Heart left ventricle (tissue), 13 donors: ENCODE measurements at regions not wholly inside any gene's neighbourhood (a gene's known extent, or its start where the extent isn't known, plus 50 kb on each side); places are given as distances from the start of the nearest gene placed in this dataset.

ENCODE experiments used
- CTCF ChIP-seq, 12 donors: fragments of 200-600 bp; sonication (generic) in 4 of 12; IDR thresholded peaks; one replicate each; pipeline versions ENCODE4 v1.5.0 to v1.8.0; 2018 to 2022; ENCODE audit warnings: antibody characterized with exemption in 12 of 12, mild to moderate bottlenecking in 5 of 12
- POLR2A ChIP-seq, 2 donors: fragments of 450-650 bp; IDR thresholded peaks; one replicate each; pipeline ENCODE4 v1.6.1; 2017; ENCODE audit warnings: antibody characterized with exemption in 2 of 2, mild to moderate bottlenecking in 2 of 2, moderate library complexity in 2 of 2
- donor health status: ischemic (EF 13 %, LVEDD 7.1; RV severe dilation, severe dysfunction).
- donor health status: DM: no; HTN: yes; CAD: no.
- donor health status: DM: no; HTN: no; CAD: no.
- donor health status: ischemic (EF 25% LVEDD 6.9; RV normal size, moderate dysfunction).
- donor health status: ischemic (EF 25% LVEDD 5.7; RV mildly dilated, moderate dysfunction).
- donor health status: ischemic (EF 35%, LVEDD 5.7; RV mildly dilated, moderate dysfunction).
- donor health status: nonischemic (EF 11% LVEDD 7.7; RV severe dilation, severe dysfunction).
- donor health status: DM: yes; HTN: yes; CAD: no.
- donor health status: PGD.
- donor health status: ischemic (EF 29% LVEDD 5.4; RV normal size, mild dysfunction).
- donor health status: nonischemic (EF 23%, LVEDD 6.1; RV moderate dilation, normal function).

GRCh38 chr9:87826331-87826730, 56.3 kb upstream of the SPATA31E1 start:
- TF ChIP-seq CTCF (IDR thresholded peaks at IDR 0.05): no peak
- no peak for TF ChIP-seq POLR2A (IDR thresholded peaks at IDR 0.05)
